ENCODE measurements at regions not wholly inside any gene's neighbourhood (a gene's known extent, or its start where the extent isn't known, plus 50 kb on each side); places are given as distances from the start of the nearest gene placed in this dataset.

DNA sequence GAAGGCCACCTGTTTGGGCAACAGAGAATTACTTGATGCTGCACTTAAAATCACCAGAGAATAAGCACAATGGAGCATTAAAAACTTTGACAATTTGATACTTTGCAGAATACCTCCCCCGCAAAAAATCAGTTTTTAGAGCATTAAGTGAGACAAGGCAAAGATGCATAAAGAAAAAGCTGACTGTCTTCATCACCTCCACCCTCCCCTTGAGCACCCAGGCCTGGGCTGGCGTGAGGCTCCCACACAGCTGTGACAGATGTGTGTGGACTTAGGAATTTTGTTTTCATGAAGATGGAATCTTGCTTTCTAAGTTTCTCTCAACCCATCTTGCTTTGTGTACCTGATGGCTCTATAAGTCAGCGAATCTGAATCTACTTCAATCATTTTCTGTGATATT lies 242.2 kb downstream of the EMX2 start:
- TF ChIP-seq EP300 (IDR thresholded peaks at IDR 0.05) (no peak), POLR2A (IDR thresholded peaks at IDR 0.05) (no peak)
- TF ChIP-seq, protein P1, sequence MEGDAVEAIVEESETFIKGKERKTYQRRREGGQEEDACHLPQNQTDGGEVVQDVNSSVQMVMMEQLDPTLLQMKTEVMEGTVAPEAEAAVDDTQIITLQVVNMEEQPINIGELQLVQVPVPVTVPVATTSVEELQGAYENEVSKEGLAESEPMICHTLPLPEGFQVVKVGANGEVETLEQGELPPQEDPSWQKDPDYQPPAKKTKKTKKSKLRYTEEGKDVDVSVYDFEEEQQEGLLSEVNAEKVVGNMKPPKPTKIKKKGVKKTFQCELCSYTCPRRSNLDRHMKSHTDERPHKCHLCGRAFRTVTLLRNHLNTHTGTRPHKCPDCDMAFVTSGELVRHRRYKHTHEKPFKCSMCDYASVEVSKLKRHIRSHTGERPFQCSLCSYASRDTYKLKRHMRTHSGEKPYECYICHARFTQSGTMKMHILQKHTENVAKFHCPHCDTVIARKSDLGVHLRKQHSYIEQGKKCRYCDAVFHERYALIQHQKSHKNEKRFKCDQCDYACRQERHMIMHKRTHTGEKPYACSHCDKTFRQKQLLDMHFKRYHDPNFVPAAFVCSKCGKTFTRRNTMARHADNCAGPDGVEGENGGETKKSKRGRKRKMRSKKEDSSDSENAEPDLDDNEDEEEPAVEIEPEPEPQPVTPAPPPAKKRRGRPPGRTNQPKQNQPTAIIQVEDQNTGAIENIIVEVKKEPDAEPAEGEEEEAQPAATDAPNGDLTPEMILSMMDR (IDR thresholded peaks at IDR 0.05): no peak
